ENCODE measurements at regions not wholly inside any gene's neighbourhood (a gene's known extent, or its start where the extent isn't known, plus 50 kb on each side); places are given as distances from the start of the nearest gene placed in this dataset.

- no peak overlapping the region for H3K27ac ChIP-seq
- no peak for TF ChIP-seq CTCF (IDR thresholded peaks at IDR 0.05)
- TF ChIP-seq ZFX (IDR thresholded peaks at IDR 0.05; ENCODE audit: borderline replicate concordance), result no peak
Observed at GRCh38 chr4:124918559-124919122, 206.1 kb upstream of the ANKRD50 start.

GRCh38 chr4:124915073-124915472 lies 202.5 kb upstream of the ANKRD50 start:
- TF ChIP-seq ZFX (IDR thresholded peaks at IDR 0.05; ENCODE audit: borderline replicate concordance) (no peak), CTCF (IDR thresholded peaks at IDR 0.05) (no peak)
- no peak overlapping the region for H3K27ac ChIP-seq

GRCh38 chr4:124913237-124913636 lies 200.7 kb upstream of the ANKRD50 start:
- no peak overlapping the region for H3K27ac ChIP-seq
- TF ChIP-seq CTCF (IDR thresholded peaks at IDR 0.05), result no peak
- TF ChIP-seq ZFX (IDR thresholded peaks at IDR 0.05; ENCODE audit: borderline replicate concordance), result no peak

- TF ChIP-seq CTCF (IDR thresholded peaks at IDR 0.05) (no peak), ZFX (IDR thresholded peaks at IDR 0.05; ENCODE audit: borderline replicate concordance) (no peak)
- H3K27ac ChIP-seq, result no peak overlapping the region
Observed at GRCh38 chr4:124910327-124910726, 197.8 kb upstream of the ANKRD50 start.

GRCh38 chr4:124907881-124908280 lies 195.3 kb upstream of the ANKRD50 start:
- H3K27ac ChIP-seq, result no peak overlapping the region
- no peak for TF ChIP-seq CTCF (IDR thresholded peaks at IDR 0.05)
- TF ChIP-seq ZFX (IDR thresholded peaks at IDR 0.05; ENCODE audit: borderline replicate concordance), result no peak

GRCh38 chr4:124905441-124905840 lies 192.9 kb upstream of the ANKRD50 start:
- TF ChIP-seq ZFX (IDR thresholded peaks at IDR 0.05; ENCODE audit: borderline replicate concordance) (no peak), CTCF (IDR thresholded peaks at IDR 0.05) (no peak)
- H3K27ac ChIP-seq, result no peak overlapping the region

GRCh38 chr4:124904723-124905388 lies 192.3 kb upstream of the ANKRD50 start:
- TF ChIP-seq CTCF (IDR thresholded peaks at IDR 0.05) (no peak), ZFX (IDR thresholded peaks at IDR 0.05; ENCODE audit: borderline replicate concordance) (no peak)
- H3K27ac ChIP-seq, result peak overlapping the region; percentile 61
